Panc1 (cell line): ENCODE measurements at regions not wholly inside any gene's neighbourhood (a gene's known extent, or its start where the extent isn't known, plus 50 kb on each side); places are given as distances from the start of the nearest gene placed in this dataset.

Experiments used
- CTCF ChIP-seq: fragments of 450-650 bp; IDR thresholded peaks from 2 replicates; pipeline ENCODE4 v1.5.1; 2017; ENCODE audit warnings: mild to moderate bottlenecking
- POLR2AphosphoS5 ChIP-seq: IDR thresholded peaks from 2 replicates; pipeline ENCODE4 v1.6.1; 2012; ENCODE audit warnings: mild to moderate bottlenecking, low read depth, low read length, moderate library complexity

- no peak for TF ChIP-seq CTCF
- no peak for TF ChIP-seq POLR2AphosphoS5
These were observed 720.0 kb upstream of the CNTN5 start for GRCh38 chr11:98300719-98301118.
